HG03575 (cell line): ENCODE measurements at regions not wholly inside any gene's neighbourhood (a gene's known extent, or its start where the extent isn't known, plus 50 kb on each side); places are given as distances from the start of the nearest gene placed in this dataset.

Experiments
- ATAC-seq: cut with Tn5 transposase; IDR thresholded peaks from one replicate; pipeline ENCODE4 v1.9.1; 2021; ENCODE audit not compliant: unreplicated experiment, insufficient number of reproducible peaks, low FRiP score; ENCODE audit errors: extremely low read depth

- ATAC-seq = no peak
These were observed 102.5 kb upstream of the SLITRK1 start for GRCh38 chr13:83984793-83985192.

DNA sequence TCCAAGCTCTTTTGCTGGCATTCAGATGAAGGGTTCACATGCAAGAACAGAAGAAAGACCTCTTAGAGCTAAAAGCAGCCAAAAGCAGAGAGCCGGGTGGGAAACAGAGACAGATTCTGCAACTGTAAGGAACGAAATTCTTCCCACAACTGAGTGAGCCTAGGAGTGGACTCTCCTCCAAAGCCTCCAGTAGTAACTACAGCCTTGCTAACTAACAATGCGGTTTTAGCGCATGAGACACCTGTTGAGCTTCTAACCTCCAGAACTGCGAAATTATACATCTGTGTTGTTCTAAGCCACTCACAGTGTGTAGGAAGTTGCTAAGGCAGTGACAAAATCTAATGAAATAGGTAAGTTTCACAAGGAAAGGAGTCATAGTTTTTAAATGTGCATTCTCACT, 98.1 kb upstream of the SLITRK1 start:
- no peak for ATAC-seq

DNA sequence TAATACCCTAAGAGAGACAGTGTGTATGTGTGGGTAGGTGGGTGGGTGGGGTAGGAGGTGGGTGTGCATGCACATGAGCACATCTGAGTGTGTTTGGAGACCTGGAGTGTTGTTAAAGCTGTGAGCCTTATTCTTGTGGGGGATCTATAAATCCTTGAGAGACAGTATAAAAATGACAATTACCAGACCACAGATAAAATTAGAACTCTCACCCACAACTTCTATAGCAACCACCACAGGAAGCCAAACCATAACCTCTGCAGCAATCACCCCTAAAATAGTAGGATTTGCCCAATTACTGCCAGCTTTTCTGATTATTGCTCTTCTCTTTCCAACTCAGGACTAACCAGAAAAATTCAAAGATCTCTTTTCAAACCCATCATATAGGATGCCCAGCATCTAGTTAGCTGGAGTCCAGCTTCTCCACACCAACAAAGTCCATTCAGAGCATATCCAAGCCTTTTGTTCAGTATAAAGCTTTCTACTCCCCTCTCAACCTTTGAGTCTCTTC, 93.4 kb upstream of the SLITRK1 start:
- no peak for ATAC-seq

DNA sequence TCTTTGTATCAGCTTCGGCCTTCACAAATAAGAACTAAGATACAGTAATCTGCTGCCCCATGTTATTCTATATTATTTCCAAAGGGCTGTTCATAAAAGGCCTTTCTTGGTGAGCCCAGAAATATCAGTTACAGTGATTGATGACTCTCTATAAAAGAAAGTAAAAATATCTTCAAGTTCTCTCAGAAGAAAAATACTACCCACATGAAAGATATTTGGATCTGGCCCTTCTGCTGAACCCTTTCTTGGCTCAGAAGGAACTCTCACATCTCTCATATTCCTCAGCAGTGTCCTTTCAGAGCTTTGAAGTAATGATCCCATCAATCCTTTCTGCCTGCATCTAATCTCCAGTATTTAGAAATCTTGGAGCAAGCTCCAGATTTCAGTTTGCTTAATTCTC, 76.3 kb upstream of the SLITRK1 start:
- no peak for ATAC-seq

GRCh38 chr13:83955011-83955410, 72.7 kb upstream of the SLITRK1 start:
- ATAC-seq = no peak

DNA sequence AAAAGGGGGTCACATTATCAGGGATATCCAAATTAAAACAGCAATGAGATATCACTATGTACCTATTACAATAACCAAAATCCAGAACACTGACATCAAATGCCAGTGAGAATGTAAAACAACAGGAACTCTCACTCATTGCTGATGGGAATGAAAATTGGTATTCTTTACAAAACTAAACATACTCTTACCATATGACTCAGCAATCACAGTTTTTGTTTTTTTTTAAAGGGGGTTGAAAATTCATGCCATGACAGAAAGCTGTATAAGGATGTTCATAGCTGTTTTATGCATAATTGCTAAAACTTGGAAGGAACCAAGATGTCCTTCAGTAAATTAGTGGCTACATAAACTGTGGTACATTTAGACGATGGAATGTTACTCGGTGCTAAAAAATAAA, 71.6 kb upstream of the SLITRK1 start:
- no peak for ATAC-seq

- ATAC-seq = no peak
These were observed 68.0 kb upstream of the SLITRK1 start for GRCh38 chr13:83950293-83950692.

DNA sequence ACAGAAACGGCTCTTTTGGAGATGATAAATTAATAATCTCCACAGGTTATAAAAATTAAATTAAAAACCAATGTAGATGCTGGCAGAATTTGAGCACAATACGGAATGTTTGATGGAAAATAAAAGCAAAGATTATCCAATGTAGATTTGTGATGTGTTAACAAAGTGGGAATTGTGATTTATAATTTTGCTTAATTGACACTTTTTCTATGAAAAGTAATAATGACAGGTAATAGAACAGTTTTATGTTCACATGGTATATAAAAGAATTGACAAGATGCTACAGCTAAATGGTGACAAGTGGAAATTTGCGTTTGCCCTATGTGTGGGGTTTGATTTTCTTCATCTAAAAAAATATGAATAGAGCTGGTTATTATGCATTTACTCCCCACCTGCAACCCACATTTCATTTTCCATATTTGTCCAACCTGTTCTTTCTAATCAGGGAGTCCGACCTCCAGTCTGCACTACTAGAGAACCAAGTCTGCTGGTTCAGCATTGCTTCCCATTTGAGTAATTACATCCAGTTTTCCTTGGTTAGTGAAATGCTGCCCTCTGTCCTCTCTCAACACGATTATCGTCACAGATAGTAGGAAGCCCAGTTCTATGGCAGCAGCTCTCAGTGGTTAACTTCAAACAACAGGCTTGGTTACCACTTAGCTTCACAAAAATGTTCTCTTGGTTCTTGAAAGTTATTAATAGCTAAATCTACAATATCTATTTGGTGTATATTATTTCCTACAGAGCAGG, 61.4 kb upstream of the SLITRK1 start:
- ATAC-seq = no peak

- ATAC-seq = no peak
These were observed 59.5 kb upstream of the SLITRK1 start for GRCh38 chr13:83941701-83942335.

DNA sequence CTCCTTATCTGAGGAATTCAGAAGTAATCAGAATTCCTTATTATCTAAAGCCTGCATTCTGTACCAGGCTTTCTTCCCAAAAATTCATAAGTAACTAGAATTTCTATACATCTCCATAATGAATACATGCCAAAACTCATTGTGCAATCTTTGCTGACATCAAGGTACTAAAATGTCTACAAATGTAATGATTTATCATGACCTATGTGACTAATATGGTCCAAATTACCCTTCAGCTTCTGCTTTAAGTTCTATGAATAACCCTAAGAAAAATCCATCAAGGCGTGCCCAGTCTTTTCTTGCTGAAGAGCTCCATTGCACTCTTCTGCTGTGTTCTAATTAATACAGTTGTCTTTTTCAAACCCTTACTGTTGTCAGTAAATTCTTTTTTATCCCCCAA, 58.5 kb upstream of the SLITRK1 start:
- ATAC-seq = no peak

DNA sequence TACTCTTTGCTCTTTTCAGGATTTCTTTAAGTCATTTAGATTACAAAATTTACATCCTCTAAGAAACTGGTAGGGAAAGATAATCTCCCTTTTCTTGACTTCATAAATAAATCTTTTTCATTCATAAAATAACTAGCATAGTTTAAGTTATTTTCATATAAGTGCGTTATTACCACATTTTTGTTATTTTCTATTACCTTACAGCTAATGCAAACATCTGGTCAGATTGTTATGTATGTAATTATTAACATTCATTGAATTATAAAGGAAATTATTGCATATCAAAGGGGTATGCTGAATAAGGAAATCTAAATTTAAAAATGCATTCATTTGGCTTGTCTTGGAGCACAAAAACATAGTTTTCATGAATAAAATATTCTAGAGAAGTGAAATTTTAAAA, 55.3 kb upstream of the SLITRK1 start:
- no peak for ATAC-seq

GRCh38 chr13:83935566-83935965, 53.3 kb upstream of the SLITRK1 start:
- no peak for ATAC-seq
